Adrenal gland (tissue), 5 donors: ENCODE measurements at regions not wholly inside any gene's neighbourhood (a gene's known extent, or its start where the extent isn't known, plus 50 kb on each side); places are given as distances from the start of the nearest gene placed in this dataset.

Experiments used
- CTCF ChIP-seq, 6 experiments: fragments of 450-650 bp in 4 of 6; fragments of 200-600 bp in 2 of 6; sonication (generic) in 1 of 6; IDR thresholded peaks; 1 replicate in 5 of 6; 2 replicates in 1 of 6; pipeline versions ENCODE4 v1.5.1 to v1.8.0; 2016 to 2021; ENCODE audit warnings: antibody characterized with exemption in 6 of 6, mild to moderate bottlenecking in 2 of 6, moderate library complexity in 1 of 6
- POLR2A ChIP-seq, 2 donors: fragments of 450-650 bp; IDR thresholded peaks; one replicate each; pipeline ENCODE4 v1.6.1; 2017; ENCODE audit warnings: antibody characterized with exemption in 2 of 2, mild to moderate bottlenecking in 2 of 2, moderate library complexity in 1 of 2
- donor health status: DM: no; HTN: no; CAD: no.

- TF ChIP-seq CTCF (IDR thresholded peaks at IDR 0.05): no peak
- no peak for TF ChIP-seq POLR2A (IDR thresholded peaks at IDR 0.05)
Observed at GRCh38 chr1:29487291-29487690, 251.0 kb downstream of the PTPRU start.
